Stimulated activated memory B cell treated with anti-CD40 and anti-IgM and Interleukin-4, amounts not matched to agents 10 μg/mL and 1 μg/mL and 100 μg/mL, for 72 hours (primary cell): ENCODE measurements at regions not wholly inside any gene's neighbourhood (a gene's known extent, or its start where the extent isn't known, plus 50 kb on each side); places are given as distances from the start of the nearest gene placed in this dataset.
A peak's percentile ranks its signal among the peaks of the same experiment; 100 is the strongest.

Source experiments
- ATAC-seq: fragments of 150-1000 bp; cut with Tn5 transposase; 2 replicates; pipeline ENCODE4 v1.10.0; 2021
- H3K27ac Mint-ChIP-seq: one replicate; pipeline ENCODE4 v1.8.0; 2022; ENCODE audit warnings: mild to moderate bottlenecking, mixed read lengths
- H3K27me3 Mint-ChIP-seq: one replicate; pipeline ENCODE4 v1.8.0; 2022; ENCODE audit warnings: mixed read lengths
- H3K36me3 Mint-ChIP-seq: one replicate; pipeline ENCODE4 v1.8.0; 2022; ENCODE audit warnings: mixed read lengths
- H3K4me1 Mint-ChIP-seq: one replicate; pipeline ENCODE4 v1.8.0; 2022; ENCODE audit warnings: mixed read lengths
- H3K4me3 Mint-ChIP-seq: one replicate; pipeline ENCODE4 v1.8.0; 2022; ENCODE audit warnings: mild to moderate bottlenecking, moderate library complexity, mixed read lengths
- H3K9me3 Mint-ChIP-seq: one replicate; pipeline ENCODE4 v1.8.0; 2022; ENCODE audit warnings: mixed read lengths

DNA sequence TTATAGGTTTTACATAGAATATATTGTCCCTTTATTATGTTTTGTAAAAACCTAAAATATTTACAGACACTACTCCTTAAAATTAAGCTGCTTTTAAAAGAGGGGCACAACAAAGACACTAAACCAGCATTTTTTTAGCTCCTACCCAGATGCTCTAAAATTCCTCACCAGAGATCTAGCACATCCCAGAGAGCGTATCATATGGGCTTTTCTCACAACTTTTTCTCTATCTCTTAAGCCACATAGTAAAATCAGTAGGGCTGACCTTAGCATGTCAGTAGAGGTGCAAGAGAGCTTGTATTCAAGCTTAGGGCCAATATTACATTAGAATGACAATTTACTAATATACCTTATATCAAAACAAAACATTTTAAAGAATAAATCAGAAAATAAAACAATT is 216.3 kb downstream of the TMX3 start:
- Mint-ChIP-seq H3K36me3 (no peaks in the 10 kb centered on the region), H3K27me3 (no peaks in the 10 kb centered on the region), H3K9me3 (no peaks in the 10 kb centered on the region), H3K27ac (no peak overlapping the region), H3K4me3 (no peak overlapping the region), H3K4me1 (no peaks in the 10 kb centered on the region)
- ATAC-seq = no peak

DNA sequence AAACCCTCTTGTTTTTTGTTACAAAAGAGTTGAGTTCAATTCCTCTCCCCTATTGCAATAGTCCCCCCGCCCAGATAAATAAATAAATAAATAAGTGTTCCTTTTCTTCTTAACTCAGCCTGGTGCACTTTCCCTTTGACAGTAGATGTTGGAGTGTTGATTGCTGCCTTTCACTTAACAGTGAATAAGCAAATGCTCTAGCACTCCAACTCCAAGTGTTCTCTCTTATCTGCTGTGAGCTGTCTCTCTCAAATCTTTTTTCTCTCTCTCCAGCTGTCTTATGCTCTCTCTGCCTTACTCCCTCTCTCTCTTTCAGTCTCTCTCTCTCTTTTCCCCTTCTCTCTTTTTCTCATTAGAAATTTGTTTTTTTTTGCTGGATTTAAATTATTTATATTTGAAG is 216.7 kb downstream of the TMX3 start:
- no peak overlapping the region for H3K27ac Mint-ChIP-seq
- no peaks in the 10 kb centered on the region for H3K36me3 Mint-ChIP-seq
- no peaks in the 10 kb centered on the region for H3K9me3 Mint-ChIP-seq
- no peaks in the 10 kb centered on the region for H3K4me1 Mint-ChIP-seq
- H3K4me3 Mint-ChIP-seq = no peak overlapping the region
- no peak for ATAC-seq
- no peaks in the 10 kb centered on the region for H3K27me3 Mint-ChIP-seq

DNA sequence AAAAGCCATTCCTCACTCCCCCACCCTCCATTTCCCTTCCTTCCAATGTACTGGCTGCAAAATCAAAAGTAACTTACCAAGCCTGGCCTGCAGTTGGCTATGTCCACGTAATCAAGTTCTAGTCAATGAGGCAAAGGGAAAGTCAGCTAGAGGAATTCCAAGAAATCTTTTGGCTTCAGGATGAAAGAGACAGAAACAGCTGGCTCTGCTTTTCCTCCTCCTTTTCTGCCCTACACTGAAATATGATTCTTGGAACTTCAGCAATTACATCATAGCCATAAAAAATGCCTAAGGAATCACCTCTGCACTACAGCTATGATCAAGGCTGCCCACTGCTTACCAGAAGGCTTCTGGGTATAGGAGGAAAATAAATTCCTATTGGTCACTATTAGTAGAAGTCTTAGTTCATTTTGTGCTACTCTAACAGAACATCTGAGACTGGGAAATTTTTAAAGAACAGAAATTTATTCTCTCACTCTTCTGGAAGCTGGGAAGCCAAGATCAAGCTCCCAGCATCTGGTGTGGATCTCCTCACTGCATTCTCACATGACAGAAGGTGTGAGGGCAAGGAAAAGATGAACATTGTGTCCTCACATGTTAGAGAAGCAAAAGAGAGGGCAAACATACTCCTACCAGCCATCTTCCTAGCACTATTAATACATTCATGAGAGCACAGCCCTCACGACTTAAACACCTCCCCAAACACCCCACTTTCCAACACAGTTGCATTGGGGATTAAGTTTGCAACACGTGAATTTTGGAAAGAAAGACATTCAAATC is 219.9 kb downstream of the TMX3 start:
- H3K27ac Mint-ChIP-seq = no peak overlapping the region
- no peak overlapping the region for H3K4me3 Mint-ChIP-seq
- no peaks in the 10 kb centered on the region for H3K27me3 Mint-ChIP-seq
- ATAC-seq = no peak
- no peaks in the 10 kb centered on the region for H3K36me3 Mint-ChIP-seq
- H3K4me1 Mint-ChIP-seq = no peaks in the 10 kb centered on the region
- no peaks in the 10 kb centered on the region for H3K9me3 Mint-ChIP-seq

DNA sequence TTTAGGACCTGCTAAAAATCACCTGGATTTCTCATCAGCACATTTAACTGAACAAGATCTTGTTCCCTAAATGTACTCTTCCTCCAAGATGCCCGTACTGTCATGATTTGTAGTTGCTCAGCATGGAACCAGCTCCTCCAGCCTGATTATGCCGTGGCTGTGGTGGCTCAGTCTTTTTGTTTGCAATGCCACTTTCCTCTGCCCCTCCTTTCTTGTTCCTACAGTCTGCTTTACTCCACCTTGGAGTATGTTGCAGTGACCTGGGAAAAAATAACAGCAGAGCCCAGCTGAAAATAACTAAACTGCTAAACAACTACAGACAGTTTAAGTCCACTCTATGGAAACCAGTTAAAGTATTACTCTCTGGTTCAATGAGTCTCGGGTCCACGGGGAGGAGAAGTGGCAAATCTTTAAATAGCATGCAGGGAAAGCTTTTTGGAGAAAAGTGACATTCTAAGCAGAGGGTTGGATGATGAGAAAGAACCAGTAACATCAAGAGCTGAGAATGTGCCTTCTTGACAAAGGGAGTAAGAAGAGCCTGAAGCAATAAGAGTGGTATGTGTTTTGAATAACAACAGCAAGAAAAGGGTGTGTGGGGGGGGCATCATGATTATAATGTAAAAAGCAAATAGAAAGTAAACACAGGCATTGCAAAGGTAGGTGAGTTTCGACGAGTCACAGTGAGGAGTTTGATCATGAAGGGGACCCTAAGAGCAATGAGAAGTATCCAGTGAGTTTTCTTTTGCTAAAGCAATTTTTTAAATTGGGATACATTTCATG is 225.7 kb downstream of the TMX3 start:
- H3K27ac Mint-ChIP-seq = no peak overlapping the region
- no peaks in the 10 kb centered on the region for H3K27me3 Mint-ChIP-seq
- ATAC-seq = peak; percentile 12
- no peaks in the 10 kb centered on the region for H3K4me1 Mint-ChIP-seq
- H3K4me3 Mint-ChIP-seq = no peak overlapping the region
- H3K9me3 Mint-ChIP-seq = no peaks in the 10 kb centered on the region
- no peaks in the 10 kb centered on the region for H3K36me3 Mint-ChIP-seq

DNA sequence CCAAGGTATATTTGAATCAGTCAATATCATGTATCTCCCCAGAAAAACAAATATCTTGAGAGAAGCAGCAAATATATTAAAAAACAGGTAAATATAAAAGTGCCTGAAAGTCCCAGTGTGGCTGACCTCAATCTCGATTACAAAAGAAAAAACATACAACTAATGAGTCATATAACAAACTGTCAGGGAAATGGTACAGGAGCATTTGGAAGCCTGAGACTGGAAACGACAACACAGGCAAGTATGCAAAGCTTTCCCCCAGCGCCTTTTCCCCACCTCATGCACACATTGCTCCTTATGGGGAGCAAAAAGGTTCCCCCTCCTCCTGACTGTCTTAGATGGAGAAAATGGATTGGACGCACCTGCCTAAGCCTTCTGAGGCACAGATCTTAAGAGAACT is 230.7 kb downstream of the TMX3 start:
- no peak overlapping the region for H3K4me3 Mint-ChIP-seq
- H3K36me3 Mint-ChIP-seq = no peaks in the 10 kb centered on the region
- H3K4me1 Mint-ChIP-seq = no peaks in the 10 kb centered on the region
- ATAC-seq = no peak
- H3K9me3 Mint-ChIP-seq = no peaks in the 10 kb centered on the region
- H3K27me3 Mint-ChIP-seq = no peaks in the 10 kb centered on the region
- no peak overlapping the region for H3K27ac Mint-ChIP-seq

DNA sequence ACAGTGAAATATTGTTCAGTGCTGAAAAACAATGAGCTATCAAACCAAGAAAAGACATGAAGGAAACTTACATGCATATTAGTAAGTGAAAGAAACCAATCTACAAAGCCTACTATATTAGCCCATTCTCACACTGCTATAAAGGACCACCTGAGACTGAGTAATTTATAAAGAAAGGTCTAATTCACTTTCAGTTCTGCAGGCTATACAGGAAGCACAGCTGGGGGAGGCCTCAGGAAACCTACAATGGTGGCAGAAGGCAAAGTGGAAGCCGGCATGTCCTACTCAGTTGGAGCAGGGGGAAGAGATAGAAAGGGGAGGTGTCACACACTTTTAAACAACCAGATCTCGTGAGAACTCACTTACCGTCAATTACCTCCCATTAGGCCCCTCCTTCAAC is 232.1 kb downstream of the TMX3 start:
- no peaks in the 10 kb centered on the region for H3K4me1 Mint-ChIP-seq
- H3K4me3 Mint-ChIP-seq = no peak overlapping the region
- no peaks in the 10 kb centered on the region for H3K9me3 Mint-ChIP-seq
- no peak overlapping the region for H3K27ac Mint-ChIP-seq
- no peaks in the 10 kb centered on the region for H3K27me3 Mint-ChIP-seq
- no peaks in the 10 kb centered on the region for H3K36me3 Mint-ChIP-seq
- ATAC-seq = no peak

DNA sequence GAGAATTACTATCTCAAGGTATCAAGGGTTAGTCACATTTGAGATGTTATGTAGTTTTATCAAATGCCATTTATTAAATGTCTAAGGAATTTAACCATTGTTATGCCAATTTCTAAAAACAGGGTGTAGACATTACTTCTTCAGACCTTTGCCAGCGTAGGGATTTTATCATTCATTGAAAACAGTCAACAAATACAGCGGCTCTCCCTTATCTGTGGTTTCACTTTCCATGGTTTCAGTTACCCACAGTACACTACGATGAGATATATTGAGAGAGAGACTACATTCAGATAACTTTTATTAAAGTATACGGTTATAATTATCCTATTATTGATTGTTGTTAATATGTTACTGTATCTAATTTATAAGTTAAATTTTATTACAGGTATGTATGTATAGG is 234.7 kb downstream of the TMX3 start:
- H3K36me3 Mint-ChIP-seq = no peaks in the 10 kb centered on the region
- no peak overlapping the region for H3K27ac Mint-ChIP-seq
- H3K4me3 Mint-ChIP-seq = no peak overlapping the region
- ATAC-seq = no peak
- H3K27me3 Mint-ChIP-seq = no peaks in the 10 kb centered on the region
- no peaks in the 10 kb centered on the region for H3K4me1 Mint-ChIP-seq
- H3K9me3 Mint-ChIP-seq = no peaks in the 10 kb centered on the region

DNA sequence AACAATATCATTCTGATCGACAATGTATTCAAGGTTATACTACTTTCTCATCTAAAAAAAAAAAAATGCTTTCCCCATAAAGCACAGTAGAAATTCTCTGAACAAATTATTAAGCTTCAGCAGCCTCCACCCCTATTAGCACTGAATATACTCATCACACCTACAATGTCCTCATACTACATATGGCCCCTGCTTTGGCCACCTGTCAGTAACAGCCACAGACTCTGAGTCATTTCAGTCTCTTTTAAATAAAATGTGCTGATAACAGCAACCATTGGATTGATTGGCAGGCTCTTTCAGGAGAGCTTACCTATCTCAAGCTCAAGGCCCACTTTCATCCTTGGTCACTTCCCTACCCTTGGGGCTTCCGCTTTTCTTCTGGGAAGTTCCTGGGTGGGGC is 236.7 kb downstream of the TMX3 start:
- H3K4me1 Mint-ChIP-seq = no peaks in the 10 kb centered on the region
- no peaks in the 10 kb centered on the region for H3K36me3 Mint-ChIP-seq
- no peak overlapping the region for H3K27ac Mint-ChIP-seq
- H3K9me3 Mint-ChIP-seq = no peaks in the 10 kb centered on the region
- ATAC-seq = no peak
- no peaks in the 10 kb centered on the region for H3K27me3 Mint-ChIP-seq
- H3K4me3 Mint-ChIP-seq = no peak overlapping the region

DNA sequence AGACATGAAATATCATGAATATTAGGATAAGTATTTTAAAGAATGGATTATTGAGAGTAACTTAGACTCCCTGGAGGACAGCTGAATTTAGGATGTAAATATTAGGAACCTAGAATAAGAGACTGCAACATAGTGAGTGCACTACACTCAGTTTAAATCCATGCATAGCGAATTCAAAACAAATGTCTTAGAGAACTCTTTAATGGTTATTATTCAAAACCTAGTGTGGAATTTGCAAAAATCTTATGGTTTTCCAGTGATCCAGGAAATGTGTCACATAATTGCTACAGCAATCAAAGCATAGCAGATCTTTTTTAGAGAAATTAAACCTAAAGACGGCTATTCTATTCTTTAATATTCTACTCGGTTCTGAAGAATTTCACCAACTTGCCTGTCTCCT is 239.0 kb downstream of the TMX3 start:
- ATAC-seq = no peak
- no peaks in the 10 kb centered on the region for H3K36me3 Mint-ChIP-seq
- no peaks in the 10 kb centered on the region for H3K9me3 Mint-ChIP-seq
- no peaks in the 10 kb centered on the region for H3K27me3 Mint-ChIP-seq
- no peaks in the 10 kb centered on the region for H3K4me1 Mint-ChIP-seq
- no peak overlapping the region for H3K27ac Mint-ChIP-seq
- no peak overlapping the region for H3K4me3 Mint-ChIP-seq

DNA sequence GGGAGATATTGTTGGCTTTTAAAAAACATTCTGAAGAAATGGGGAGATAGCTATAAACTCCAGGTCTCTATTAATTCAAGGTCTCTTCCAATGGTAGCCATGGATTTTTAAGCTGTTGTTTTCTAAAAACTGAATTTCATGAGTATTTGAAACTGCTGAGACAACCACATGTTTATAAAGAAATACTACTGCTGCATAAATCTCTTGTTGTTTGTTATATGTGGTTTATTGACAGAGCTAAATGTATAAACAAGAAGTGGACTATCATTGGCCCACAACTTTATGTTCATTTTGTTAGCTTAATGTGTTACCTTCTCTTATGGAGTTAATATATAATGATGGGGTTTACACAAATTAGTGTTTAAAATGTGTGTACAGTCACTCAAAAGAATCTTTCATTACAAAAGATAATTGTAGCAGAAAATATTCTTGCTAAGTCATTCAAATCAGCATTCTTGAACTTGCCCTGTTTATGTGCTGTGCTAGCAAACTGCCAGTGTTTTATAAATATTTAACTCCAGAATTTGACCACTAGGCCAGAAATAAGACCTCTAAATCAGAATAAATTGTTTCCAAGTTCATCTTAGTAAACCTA is 242.1 kb downstream of the TMX3 start:
- peaks cover 9% of the 10 kb centered on the region for H3K27me3 Mint-ChIP-seq
- H3K9me3 Mint-ChIP-seq = no peaks in the 10 kb centered on the region
- H3K4me1 Mint-ChIP-seq = no peaks in the 10 kb centered on the region
- no peak overlapping the region for H3K4me3 Mint-ChIP-seq
- H3K36me3 Mint-ChIP-seq = no peaks in the 10 kb centered on the region
- no peak for ATAC-seq
- no peak overlapping the region for H3K27ac Mint-ChIP-seq

DNA sequence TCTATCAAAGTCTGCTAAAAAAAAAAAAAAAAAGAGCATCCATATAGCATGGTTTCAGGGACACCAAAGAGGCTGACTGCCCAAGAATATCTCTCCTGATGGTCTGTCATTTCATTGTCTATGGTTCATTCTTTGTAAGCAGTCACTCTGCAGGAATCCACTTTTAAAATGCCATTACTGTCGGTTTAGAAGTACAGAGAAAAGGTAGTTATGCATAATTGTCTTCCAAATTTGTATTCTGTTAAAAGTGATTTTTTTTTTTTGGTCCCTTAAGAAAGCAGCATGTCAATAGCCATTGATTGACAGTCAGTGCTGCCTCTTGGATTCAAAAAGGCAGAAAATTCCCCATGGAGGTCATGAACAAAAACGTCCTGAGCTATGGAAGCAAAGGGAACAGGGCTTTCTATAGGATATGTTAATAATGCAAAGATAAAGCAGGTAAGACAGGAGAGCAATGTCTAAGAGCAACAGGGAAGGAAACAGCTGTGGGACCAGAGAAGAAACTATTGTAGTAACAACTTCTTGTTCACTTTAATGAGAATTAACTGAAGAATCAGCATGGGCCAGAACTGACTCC is 245.8 kb downstream of the TMX3 start:
- H3K27me3 Mint-ChIP-seq = peaks cover 9% of the 10 kb centered on the region
- H3K27ac Mint-ChIP-seq = no peak overlapping the region
- H3K4me3 Mint-ChIP-seq = no peak overlapping the region
- no peaks in the 10 kb centered on the region for H3K36me3 Mint-ChIP-seq
- no peaks in the 10 kb centered on the region for H3K4me1 Mint-ChIP-seq
- H3K9me3 Mint-ChIP-seq = no peaks in the 10 kb centered on the region
- no peak for ATAC-seq

DNA sequence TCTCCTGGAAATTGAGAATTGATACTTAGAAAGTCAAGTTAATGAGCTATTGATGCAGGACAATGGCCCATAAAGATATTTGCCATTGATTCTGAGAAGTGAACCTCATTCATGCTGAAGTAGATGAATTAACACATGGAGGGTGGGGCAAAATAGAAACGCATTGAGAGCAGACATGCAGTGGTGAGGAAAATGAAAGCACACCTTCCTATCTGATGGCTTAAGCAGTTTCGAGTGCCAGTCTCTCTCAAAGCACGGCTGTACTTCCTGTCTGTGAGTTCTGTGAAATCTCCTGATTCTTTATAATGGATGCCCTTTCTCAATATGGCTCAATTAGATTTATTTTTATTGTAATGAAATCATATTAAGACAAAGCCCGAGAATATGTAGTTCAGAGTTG is 247.0 kb downstream of the TMX3 start:
- H3K36me3 Mint-ChIP-seq = no peaks in the 10 kb centered on the region
- no peaks in the 10 kb centered on the region for H3K9me3 Mint-ChIP-seq
- no peak for ATAC-seq
- no peak overlapping the region for H3K27ac Mint-ChIP-seq
- H3K4me3 Mint-ChIP-seq = no peak overlapping the region
- H3K4me1 Mint-ChIP-seq = no peaks in the 10 kb centered on the region
- H3K27me3 Mint-ChIP-seq = peaks cover 9% of the 10 kb centered on the region

DNA sequence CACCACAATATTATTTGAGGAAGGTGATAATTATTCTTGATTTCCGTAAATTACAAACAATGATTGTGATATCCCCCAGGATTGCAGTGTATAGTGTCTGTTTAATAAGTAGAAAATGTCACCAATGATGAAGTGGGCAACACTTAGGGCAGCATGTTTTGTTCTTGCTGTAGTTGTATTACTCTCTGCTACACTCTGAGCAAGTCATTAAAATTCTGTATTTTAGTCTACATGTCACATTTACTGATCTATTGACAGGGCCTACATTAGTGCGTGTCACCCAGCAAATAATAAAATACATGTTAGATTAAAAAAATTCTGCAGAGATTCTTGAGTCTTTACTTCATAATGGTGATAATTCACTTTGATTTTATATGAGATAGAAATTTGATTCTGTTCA is 247.6 kb downstream of the TMX3 start:
- H3K4me3 Mint-ChIP-seq = no peak overlapping the region
- no peak for ATAC-seq
- H3K27me3 Mint-ChIP-seq = peaks cover 9% of the 10 kb centered on the region
- no peaks in the 10 kb centered on the region for H3K4me1 Mint-ChIP-seq
- H3K27ac Mint-ChIP-seq = no peak overlapping the region
- no peaks in the 10 kb centered on the region for H3K9me3 Mint-ChIP-seq
- H3K36me3 Mint-ChIP-seq = no peaks in the 10 kb centered on the region

DNA sequence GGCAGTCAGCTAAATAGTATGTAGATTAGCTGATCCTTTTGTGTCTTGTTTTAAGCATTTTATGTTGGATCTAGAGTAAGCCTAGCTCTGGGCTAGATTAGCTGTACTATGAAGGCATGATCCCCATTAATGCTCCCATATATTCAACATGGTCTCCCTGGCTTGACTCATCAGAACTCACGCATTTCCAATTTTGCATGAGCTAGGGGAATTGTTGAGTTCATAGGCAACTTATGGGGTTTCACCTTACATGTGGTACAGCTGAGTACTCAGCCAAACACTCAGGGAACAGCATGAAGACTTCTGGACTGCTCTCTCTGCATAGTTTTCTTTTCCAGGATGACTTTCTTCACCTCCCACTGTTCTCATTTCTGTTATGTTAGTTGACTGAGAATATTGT is 248.2 kb downstream of the TMX3 start:
- Mint-ChIP-seq H3K4me1 (no peaks in the 10 kb centered on the region), H3K36me3 (no peaks in the 10 kb centered on the region), H3K27me3 (peaks cover 9% of the 10 kb centered on the region), H3K27ac (no peak overlapping the region), H3K9me3 (no peaks in the 10 kb centered on the region), H3K4me3 (no peak overlapping the region)
- ATAC-seq = no peak

DNA sequence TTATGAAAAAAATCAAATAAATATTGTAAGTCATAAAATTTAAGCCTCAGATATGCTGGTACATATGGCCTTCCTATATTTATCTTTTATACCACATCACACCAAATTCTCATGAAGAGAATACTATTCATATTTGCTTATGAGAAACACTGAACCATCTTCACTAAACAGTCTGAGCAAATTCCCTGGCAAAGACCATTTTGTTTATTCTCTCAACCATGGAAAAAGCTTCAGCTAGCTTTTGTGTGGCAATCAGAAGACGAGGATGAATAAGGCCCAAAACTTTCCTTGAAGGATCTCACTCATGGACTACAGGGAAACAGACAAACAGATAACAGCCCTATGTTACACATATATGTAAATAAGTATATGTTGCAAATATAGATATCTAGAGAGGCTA is 252.1 kb downstream of the TMX3 start:
- no peaks in the 10 kb centered on the region for H3K4me1 Mint-ChIP-seq
- no peak for ATAC-seq

DNA sequence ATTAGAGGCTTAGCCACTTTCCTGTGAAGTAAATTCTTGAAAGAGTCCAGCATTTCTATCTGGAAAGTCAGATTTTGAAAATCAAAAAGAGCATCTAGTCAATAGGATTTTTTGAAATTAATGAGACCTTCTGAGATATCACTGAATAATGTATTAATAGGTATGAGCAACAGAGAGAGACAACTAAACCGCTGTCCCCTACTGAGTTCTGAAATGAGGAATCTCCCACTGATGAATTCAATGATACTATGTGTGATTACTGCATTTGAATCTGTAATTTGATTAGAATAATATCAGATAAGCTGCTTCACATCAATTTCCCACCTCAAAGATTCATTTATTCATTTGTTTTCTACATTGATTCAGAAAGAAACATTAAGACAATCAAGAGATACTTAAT is 252.8 kb downstream of the TMX3 start:
- no peak overlapping the region for H3K27ac Mint-ChIP-seq
- H3K36me3 Mint-ChIP-seq = no peaks in the 10 kb centered on the region
- no peak for ATAC-seq
- no peaks in the 10 kb centered on the region for H3K27me3 Mint-ChIP-seq
- H3K9me3 Mint-ChIP-seq = no peaks in the 10 kb centered on the region
- H3K4me1 Mint-ChIP-seq = no peaks in the 10 kb centered on the region
- no peak overlapping the region for H3K4me3 Mint-ChIP-seq

More for the DNA sequence above, 252.1 kb downstream of the TMX3 start:
- Mint-ChIP-seq H3K36me3 (no peaks in the 10 kb centered on the region), H3K9me3 (no peaks in the 10 kb centered on the region), H3K27ac (no peak overlapping the region), H3K4me3 (no peak overlapping the region), H3K27me3 (no peaks in the 10 kb centered on the region)
